HG02642 (cell line): ENCODE measurements at regions not wholly inside any gene's neighbourhood (a gene's known extent, or its start where the extent isn't known, plus 50 kb on each side); places are given as distances from the start of the nearest gene placed in this dataset.
"Not testable (repeated sequence)": the region's sequence is repeated elsewhere in the genome, so short reads cannot be mapped to it uniquely, and the experiment has no call there.

Experiments
- ATAC-seq: cut with Tn5 transposase; IDR thresholded peaks from one replicate; pipeline ENCODE4 v1.9.1; 2021; ENCODE audit warnings: mild to moderate bottlenecking; ENCODE audit not compliant: unreplicated experiment, poor library complexity

GRCh38 chr20:6693808-6694198, 73.7 kb upstream of the BMP2 start:
- not testable (repeated sequence) for ATAC-seq

GRCh38 chr20:6693178-6693807, 74.2 kb upstream of the BMP2 start:
- no peak for ATAC-seq

- no peak for ATAC-seq
Observed at GRCh38 chr20:6692566-6693173, 74.8 kb upstream of the BMP2 start.

GRCh38 chr20:6691516-6691915, 76.0 kb upstream of the BMP2 start:
- ATAC-seq: no peak

GRCh38 chr20:6689339-6689973, 78.0 kb upstream of the BMP2 start:
- no peak for ATAC-seq

- ATAC-seq: no peak
Observed at GRCh38 chr20:6686171-6686570, 81.3 kb upstream of the BMP2 start.

GRCh38 chr20:6685626-6686025, 81.9 kb upstream of the BMP2 start:
- no peak for ATAC-seq

- ATAC-seq: no peak
Observed at GRCh38 chr20:6685181-6685582, 82.3 kb upstream of the BMP2 start.

GRCh38 chr20:6683021-6683977, 84.2 kb upstream of the BMP2 start:
- no peak for ATAC-seq

GRCh38 chr20:6680854-6681253, 86.6 kb upstream of the BMP2 start:
- ATAC-seq: no peak

GRCh38 chr20:6680441-6680840, 87.0 kb upstream of the BMP2 start:
- ATAC-seq: no peak

- ATAC-seq: no peak
Observed at GRCh38 chr20:6679086-6679485, 88.4 kb upstream of the BMP2 start.

- no peak for ATAC-seq
Observed at GRCh38 chr20:6678101-6678500, 89.4 kb upstream of the BMP2 start.

- ATAC-seq: no peak
Observed at GRCh38 chr20:6674831-6675230, 92.7 kb upstream of the BMP2 start.

GRCh38 chr20:6673071-6673470, 94.4 kb upstream of the BMP2 start:
- no peak for ATAC-seq

GRCh38 chr20:6671829-6672228, 95.7 kb upstream of the BMP2 start:
- no peak for ATAC-seq

- no peak for ATAC-seq
Observed at GRCh38 chr20:6668546-6668945, 98.9 kb upstream of the BMP2 start.

- no peak for ATAC-seq
Observed at GRCh38 chr20:6665621-6666355, 101.7 kb upstream of the BMP2 start.

- ATAC-seq: no peak
Observed at GRCh38 chr20:6665161-6665560, 102.3 kb upstream of the BMP2 start.

- no peak for ATAC-seq
Observed at GRCh38 chr20:6664574-6664973, 102.9 kb upstream of the BMP2 start.
